Hindlimb muscle (tissue), 1 donor: ENCODE measurements at regions not wholly inside any gene's neighbourhood (a gene's known extent, or its start where the extent isn't known, plus 50 kb on each side); places are given as distances from the start of the nearest gene placed in this dataset.
A peak's percentile ranks its signal among the peaks of the same experiment; 100 is the strongest.
"Not testable (repeated sequence)": the region's sequence is repeated elsewhere in the genome, so short reads cannot be mapped to it uniquely, and the experiment has no call there.

Experiments
- DNase-seq: peaks from one replicate; pipeline ENCODE4 v3.0.0-alpha.2; 2013

DNA sequence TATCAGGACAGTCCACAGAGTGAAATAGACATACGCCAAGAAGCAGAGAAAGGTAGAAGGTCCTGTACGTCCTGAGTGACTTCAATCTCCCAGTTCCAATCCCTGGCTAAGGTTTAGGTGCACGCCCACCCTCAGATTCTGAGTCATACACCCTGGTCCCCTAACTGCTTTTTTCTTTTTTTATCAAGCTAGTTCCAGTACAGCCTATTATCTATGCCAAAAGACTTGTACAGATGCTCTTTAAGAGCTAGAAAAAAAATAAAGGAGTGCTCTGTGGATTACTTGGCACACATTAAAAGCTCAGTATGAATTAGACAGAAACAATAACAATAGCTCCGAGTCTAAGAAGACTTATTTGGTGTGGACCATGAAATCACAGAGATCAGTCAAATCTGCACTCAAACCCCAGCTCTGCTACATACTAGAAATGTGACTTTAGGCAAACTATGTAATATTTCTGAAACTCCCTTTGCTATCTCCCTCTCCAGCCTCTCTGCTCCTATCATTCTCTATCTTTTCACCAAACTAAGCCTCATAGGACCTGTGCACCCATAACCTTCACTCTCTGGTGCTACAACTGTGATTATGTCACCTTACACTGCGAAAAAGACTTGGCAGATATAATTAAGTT lies 168.8 kb upstream of the KCTD7 start:
- DNase-seq = not testable (repeated sequence)

- no peak for DNase-seq
Measured at GRCh38 chr7:66460921-66461361, 167.7 kb upstream of the KCTD7 start.

DNA sequence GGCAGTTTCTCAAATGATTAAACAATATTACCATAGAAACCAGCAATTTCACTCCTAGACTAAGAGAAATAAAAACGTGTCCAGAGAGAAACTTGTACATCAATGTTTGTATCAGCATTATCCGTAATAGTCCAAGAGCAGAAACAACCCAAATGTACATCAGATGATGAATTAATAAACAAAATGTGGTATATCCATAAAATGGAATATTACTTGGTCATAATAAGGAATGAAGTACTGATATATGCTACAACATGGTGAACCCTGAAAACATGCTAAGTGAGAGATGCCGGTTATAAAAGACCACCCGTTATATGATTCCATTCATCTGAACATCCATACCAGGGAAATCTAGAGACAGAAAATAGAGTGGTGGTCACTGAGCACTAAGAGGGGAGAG lies 167.3 kb upstream of the KCTD7 start:
- DNase-seq = not testable (repeated sequence)

DNA sequence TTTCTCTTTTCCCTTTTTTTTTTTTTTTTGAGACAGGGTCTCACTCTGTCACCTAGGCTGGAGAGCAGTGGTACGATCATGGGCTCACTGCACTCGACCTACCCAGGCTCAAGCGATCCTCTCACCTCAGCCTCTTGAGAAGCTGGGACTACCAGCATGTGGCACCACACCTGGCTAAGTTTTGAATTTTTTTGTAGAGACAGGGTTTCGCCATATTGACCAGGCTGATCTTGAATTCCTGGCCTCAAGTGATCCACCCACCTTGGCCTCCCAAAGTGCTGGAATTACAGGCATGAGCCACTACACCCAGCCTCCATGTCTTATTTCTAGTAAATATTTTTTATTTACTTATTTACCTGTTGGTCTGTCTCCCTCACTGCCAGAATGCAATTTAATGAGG lies 165.8 kb upstream of the KCTD7 start:
- not testable (repeated sequence) for DNase-seq

- no peak for DNase-seq
Measured at GRCh38 chr7:66464059-66464458, 164.6 kb upstream of the KCTD7 start.

- DNase-seq = no peak
Measured at GRCh38 chr7:66466081-66466600, 162.5 kb upstream of the KCTD7 start.

GRCh38 chr7:66467887-66468286 lies 160.8 kb upstream of the KCTD7 start:
- no peak for DNase-seq

DNA sequence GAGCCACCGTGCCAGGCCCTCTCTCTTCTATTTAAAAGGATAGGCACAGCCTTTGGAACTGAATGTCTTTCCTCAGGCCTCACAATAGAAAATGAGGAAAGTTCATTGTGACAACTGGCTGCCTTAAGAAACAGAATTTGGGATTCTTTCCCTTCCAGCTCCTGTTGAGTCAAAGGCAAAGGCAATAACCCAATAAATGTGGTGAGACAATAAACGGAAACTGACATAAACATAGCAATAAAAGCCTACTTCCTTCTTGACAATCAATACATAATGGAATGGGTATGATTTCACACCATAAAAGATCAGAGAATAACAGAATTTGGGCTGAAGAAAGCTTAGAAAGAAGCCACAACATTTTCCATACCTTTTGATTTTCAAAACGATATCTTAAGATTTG lies 155.6 kb upstream of the KCTD7 start:
- not testable (repeated sequence) for DNase-seq

DNA sequence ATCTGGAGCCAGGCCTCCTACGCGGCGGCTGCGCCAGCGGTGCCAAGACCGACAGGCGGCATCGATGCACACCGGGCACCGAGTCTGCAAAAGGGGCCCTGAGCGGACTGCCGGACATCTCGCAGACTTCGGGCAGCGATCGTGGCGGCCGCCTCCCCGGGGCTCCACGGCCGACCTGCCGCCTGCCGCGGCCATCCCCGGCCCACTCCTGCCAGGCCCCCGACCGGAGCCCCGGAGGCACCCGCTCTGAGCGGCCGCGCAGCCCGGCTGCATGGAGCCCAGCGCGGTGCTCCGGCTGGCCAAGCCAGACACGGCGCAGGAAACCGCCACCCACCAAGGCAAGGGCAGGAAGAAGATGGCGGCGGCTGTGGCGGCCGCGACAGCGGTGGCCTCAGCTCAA lies 154.2 kb upstream of the KCTD7 start:
- DNase-seq = no peak

DNA sequence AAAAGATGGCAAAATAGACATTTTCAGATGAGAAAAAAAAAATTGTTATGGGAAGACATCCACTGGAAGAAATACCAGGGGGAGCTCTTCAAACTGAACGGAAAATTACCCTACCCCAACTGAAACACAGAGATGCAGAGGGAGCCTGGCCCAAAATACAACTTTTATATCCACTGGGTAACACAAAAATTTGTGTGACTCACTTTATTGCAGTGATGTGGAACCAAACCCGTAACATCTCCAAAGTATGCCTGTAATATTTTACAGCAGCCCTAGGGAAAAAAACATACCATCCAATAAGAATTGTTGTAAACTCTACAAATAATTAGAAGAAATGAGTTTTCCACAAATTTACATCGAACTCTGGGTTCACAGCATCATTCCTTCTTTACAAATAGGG lies 152.6 kb upstream of the KCTD7 start:
- DNase-seq = not testable (repeated sequence)

DNA sequence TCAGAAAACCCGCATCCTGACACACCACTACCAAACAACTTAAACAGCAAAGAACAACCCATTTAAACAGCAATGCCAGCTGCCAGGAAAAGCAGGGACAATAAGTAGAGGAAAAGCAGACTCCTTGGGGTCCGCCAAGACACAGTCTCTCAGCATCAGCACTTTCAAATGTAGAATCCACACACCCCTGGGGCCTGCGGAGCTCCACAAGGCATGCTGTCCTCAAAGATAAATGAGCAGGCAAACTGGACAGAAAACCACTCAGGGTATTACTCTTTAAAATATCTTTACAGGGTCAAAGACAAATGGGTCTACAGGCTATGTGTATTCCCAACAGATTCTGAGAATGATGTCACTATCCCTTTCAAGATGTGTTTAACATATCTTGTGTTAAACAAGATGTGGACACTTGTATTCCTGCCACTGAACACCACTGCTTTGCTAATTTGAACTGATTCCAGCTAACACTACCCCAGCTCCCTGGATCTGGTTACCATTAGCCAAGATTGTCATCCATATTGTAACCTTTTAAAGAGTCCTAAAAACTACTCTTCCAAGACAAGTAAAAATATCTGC lies 150.8 kb upstream of the KCTD7 start:
- not testable (repeated sequence) for DNase-seq

DNA sequence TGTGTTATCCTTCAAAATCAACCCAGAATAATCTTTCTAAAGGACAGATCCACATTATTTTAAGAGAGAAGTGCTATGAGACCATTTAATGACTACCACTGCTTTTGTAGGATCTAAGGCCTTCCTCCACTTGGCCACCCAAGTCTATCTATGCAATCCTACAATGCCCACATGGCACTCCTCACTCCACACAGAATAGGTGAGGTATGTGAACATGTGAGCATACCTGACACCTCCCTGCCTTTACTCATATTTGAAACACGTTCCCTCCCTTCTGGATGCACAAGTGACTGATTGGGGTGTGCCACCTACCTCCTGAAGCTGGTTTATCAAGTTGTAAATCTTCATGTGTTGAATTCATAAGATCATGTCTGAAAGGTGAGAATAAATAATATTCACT lies 147.5 kb upstream of the KCTD7 start:
- DNase-seq = not testable (repeated sequence)

DNA sequence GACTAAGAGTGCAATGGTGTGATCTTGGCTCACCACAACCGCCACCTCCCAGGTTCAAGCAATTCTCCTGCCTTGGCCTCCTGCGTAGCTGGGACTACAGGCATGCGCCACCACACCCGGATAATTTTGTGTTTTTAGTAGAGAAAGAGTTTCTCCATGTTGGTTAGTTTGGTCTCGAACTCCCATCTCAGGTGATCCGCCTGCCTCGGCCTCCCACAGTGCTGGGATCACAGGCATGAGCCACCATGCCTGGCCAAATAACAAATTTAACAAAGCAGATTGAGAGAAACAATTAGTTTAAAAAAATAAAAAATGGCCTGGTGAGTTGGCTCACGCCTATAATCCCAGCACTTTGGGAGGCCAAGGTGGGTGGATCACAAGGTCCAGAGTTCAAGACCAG lies 139.6 kb upstream of the KCTD7 start:
- DNase-seq = not testable (repeated sequence)

DNA sequence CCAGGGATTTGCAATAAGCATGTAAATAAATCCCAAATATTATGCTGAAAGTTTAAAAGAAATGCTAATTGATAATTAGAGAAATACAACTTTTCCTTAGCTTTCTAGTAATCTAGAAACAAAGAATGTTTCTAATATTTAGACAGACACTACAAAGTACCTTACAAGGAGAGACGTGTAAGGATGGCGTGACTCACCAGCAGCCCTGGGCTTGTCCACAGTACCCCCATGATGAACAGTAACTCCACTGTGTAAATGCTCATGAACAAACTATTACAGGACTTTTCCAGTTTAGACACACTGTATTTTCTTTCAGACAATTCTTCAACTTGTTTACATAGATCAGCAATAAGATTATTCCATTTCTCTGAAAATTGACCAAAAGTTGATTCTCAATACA lies 138.9 kb upstream of the KCTD7 start:
- not testable (repeated sequence) for DNase-seq

DNA sequence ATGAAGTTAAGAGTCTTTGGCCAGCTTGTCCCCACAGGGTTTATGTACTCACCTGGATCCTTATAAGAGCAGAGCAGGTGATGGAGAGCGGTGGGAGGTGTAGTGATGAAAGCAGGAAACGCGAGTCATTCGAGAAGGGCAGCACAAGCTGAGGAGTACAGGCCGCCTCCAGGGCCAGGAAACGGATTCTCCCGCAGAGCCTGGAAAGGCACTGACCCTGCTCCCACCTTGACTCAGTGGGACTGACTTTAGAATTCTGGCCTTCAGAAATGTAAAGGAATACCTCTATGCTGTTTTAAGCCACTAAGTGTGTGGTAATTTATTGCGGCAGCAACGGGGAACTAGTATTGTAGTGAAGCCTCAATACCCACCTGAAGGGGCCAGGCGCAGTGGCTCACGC lies 137.7 kb upstream of the KCTD7 start:
- DNase-seq = not testable (repeated sequence)

DNA sequence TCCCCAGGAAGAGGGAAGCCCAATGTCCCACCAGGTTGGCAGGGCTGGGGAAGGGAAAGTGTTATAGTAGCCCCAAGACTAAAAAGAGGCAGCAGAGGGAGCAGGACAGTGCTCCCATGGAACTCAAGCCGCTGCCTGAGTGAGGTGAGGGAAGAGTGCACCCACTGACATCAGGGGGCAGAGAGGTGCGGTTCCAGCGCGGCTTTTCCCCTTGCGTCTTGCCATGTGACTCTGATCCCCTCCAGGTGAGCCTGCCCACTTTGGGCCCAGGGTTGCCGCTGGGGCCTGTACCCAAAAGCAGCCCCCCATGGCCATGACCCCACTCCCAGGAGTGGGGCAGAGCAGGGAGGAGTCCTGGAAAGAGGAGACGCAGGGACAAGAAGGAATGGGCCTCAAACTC lies 136.3 kb upstream of the KCTD7 start:
- not testable (repeated sequence) for DNase-seq

GRCh38 chr7:66493235-66494205 lies 135.2 kb upstream of the KCTD7 start:
- peak; percentile 99 for DNase-seq

DNA sequence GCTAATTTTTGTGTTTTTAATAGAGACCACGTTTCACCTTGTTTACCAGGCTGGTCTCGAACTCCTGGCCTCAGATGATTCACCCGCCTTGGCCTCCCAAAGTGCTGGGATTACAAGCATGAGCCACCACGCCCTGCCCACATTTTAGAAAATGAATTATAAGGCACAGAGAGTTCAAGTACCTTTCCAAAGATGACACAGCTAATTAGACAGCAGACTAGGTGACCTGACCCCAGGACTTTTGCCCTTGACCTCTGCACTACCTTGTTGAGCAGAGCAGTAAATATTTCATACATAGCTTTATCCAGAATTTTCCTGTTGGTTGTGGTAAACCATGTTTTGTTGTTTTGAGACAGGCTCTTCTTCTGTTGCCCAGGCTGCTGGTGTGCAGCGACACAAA lies 131.3 kb upstream of the KCTD7 start:
- DNase-seq = no peak

GRCh38 chr7:66500087-66500486 lies 128.6 kb upstream of the KCTD7 start:
- DNase-seq = no peak

- DNase-seq = no peak
Measured at GRCh38 chr7:66502230-66503035, 126.2 kb upstream of the KCTD7 start.

DNA sequence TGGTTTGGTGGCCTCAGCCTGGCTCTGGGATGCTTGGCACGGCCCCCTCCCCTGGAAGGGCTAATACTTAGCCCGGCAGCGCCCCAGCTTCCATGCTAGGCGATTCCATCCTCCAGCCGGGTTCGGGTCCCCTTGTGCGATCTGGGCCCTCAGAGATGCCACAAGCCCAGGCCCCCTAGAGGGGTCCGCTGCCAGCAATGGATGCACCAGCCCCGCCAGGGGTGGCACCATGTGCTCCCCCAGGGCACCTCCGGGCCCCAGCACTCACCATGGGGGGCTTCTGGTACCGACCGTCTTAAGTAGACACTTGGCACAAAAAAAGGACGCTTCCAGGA lies 125.7 kb upstream of the KCTD7 start:
- DNase-seq = no peak

DNA sequence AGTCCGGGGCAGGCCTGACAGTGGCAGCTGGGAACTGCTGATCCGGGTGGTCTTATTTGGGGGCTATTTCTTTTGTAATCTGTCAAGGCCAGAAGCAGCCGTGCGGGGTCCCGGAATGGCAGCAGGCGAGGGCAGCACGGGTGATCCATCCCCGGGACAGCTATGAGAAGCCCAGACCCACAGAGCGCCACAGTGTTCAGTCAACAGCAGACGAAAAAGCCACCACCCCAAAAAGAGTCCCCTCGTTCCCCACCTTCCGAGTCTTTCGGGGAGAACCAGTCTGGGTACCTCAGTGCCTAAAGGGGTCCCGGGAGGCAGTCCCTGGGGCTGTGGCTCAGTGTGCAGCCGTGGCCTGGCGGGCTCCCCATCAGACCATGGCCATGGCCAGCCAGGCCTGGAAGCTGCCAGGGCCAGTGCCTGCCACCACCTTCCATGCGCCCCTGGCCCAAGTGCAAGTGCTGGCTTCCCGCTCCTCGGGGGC lies 125.1 kb upstream of the KCTD7 start:
- no peak for DNase-seq
